H9 (cell line): ENCODE measurements at regions not wholly inside any gene's neighbourhood (a gene's known extent, or its start where the extent isn't known, plus 50 kb on each side); places are given as distances from the start of the nearest gene placed in this dataset.

ENCODE experiments used
- DNase-seq: peaks from one replicate; pipeline ENCODE4 v3.0.0-alpha.2; 2017
- H2AFZ ChIP-seq: one replicate; pipeline ENCODE4 v1.6.1; 2013; ENCODE audit warnings: mild to moderate bottlenecking, low read length, control low read depth, moderate library complexity
- H2AK5ac ChIP-seq: 2 replicates; pipeline ENCODE4 v1.6.1; 2013; ENCODE audit warnings: low read length, control low read depth, mixed read lengths; ENCODE audit not compliant: insufficient read length
- H2BK120ac ChIP-seq: one replicate; pipeline ENCODE4 v1.6.1; 2013; ENCODE audit warnings: low read depth, mild to moderate bottlenecking, low read length, control low read depth, inconsistent platforms; ENCODE audit not compliant: poor library complexity, severe bottlenecking
- H2BK12ac ChIP-seq: 2 replicates; pipeline ENCODE4 v1.6.1; 2013; ENCODE audit warnings: low read length, control low read depth, mixed read lengths, low read depth; ENCODE audit not compliant: insufficient read length
- H2BK15ac ChIP-seq: 2 replicates; pipeline ENCODE4 v1.6.1; 2013; ENCODE audit warnings: low read depth, low read length, control low read depth
- H2BK20ac ChIP-seq: one replicate; pipeline ENCODE4 v1.6.1; 2013; ENCODE audit warnings: low read depth, mild to moderate bottlenecking, low read length, control low read depth, inconsistent platforms; ENCODE audit not compliant: poor library complexity, severe bottlenecking
- H2BK5ac ChIP-seq: 2 replicates; pipeline ENCODE4 v1.6.1; 2013; ENCODE audit warnings: low read length, control low read depth, mixed read lengths; ENCODE audit not compliant: insufficient read length
- H3K14ac ChIP-seq: 2 replicates; pipeline ENCODE4 v1.6.1; 2013; ENCODE audit warnings: low read length, control low read depth; ENCODE audit not compliant: insufficient read depth
- H3K18ac ChIP-seq: 2 replicates; pipeline ENCODE4 v1.6.1; 2013; ENCODE audit warnings: low read depth, mild to moderate bottlenecking, mixed read lengths, low read length, control low read depth; ENCODE audit not compliant: insufficient read length
- H3K23ac ChIP-seq: 2 replicates; pipeline ENCODE4 v1.6.1; 2013; ENCODE audit warnings: low read length, control low read depth, mixed read lengths, low read depth; ENCODE audit not compliant: insufficient read length
- H3K23me2 ChIP-seq: 2 replicates; pipeline ENCODE4 v1.6.1; 2013; ENCODE audit warnings: low read depth, mild to moderate bottlenecking, mixed read lengths, low read length, control low read depth; ENCODE audit not compliant: insufficient read length, poor library complexity, severe bottlenecking
- H3K27ac ChIP-seq: 2 replicates; pipeline ENCODE4 v1.5.1; 2013; ENCODE audit warnings: low read length, control low read depth, mixed read lengths, low read depth; ENCODE audit not compliant: insufficient read length
- H3K27me3 ChIP-seq: 2 replicates; pipeline ENCODE4 v1.6.1; 2013; ENCODE audit warnings: low read length, control low read depth, inconsistent platforms; ENCODE audit not compliant: insufficient read depth
- H3K4ac ChIP-seq: 2 replicates; pipeline ENCODE4 v1.6.1; 2013; ENCODE audit warnings: low read depth, mild to moderate bottlenecking, control low read depth, inconsistent platforms, low read length, moderate library complexity
- H3K4me1 ChIP-seq: 2 replicates; pipeline ENCODE4 v1.6.1; 2013; ENCODE audit warnings: low read length, control low read depth, inconsistent platforms; ENCODE audit not compliant: insufficient read depth
- H3K4me2 ChIP-seq: 2 replicates; pipeline ENCODE4 v1.6.1; 2013; ENCODE audit warnings: low read length, control low read depth, mixed read lengths; ENCODE audit not compliant: insufficient read length, insufficient read depth
- H3K56ac ChIP-seq: 2 replicates; pipeline ENCODE4 v1.6.1; 2013; ENCODE audit warnings: low read depth, mild to moderate bottlenecking, mixed read lengths, low read length, control low read depth; ENCODE audit not compliant: insufficient read length
- H3K79me1 ChIP-seq: 2 replicates; pipeline ENCODE4 v1.6.1; 2013; ENCODE audit warnings: low read depth, mild to moderate bottlenecking, moderate library complexity, low read length, control low read depth, inconsistent platforms; ENCODE audit not compliant: insufficient read depth, poor library complexity, severe bottlenecking
- H3K79me2 ChIP-seq: 2 replicates; pipeline ENCODE4 v1.6.1; 2013; ENCODE audit warnings: low read length, control low read depth, inconsistent platforms; ENCODE audit not compliant: insufficient read depth
- H3K9ac ChIP-seq: 2 replicates; pipeline ENCODE4 v1.6.1; 2013; ENCODE audit warnings: low read length, control low read depth, mixed read lengths; ENCODE audit not compliant: insufficient read length; ENCODE audit errors: extremely low read depth
- H3K9me3 ChIP-seq: one replicate; pipeline ENCODE4 v1.6.1; 2013; ENCODE audit warnings: low read depth, low read length, inconsistent platforms; ENCODE audit not compliant: control insufficient read depth
- H3T11ph ChIP-seq: one replicate; pipeline ENCODE4 v1.6.1; 2013; ENCODE audit warnings: mild to moderate bottlenecking, low read length, control low read depth, inconsistent platforms
- H4K20me1 ChIP-seq: one replicate; pipeline ENCODE4 v1.6.1; 2013; ENCODE audit not compliant: control insufficient read depth, insufficient read length, insufficient read depth
- H4K5ac ChIP-seq: 2 replicates; pipeline ENCODE4 v1.6.1; 2013; ENCODE audit warnings: low read depth, mild to moderate bottlenecking, mixed read lengths, low read length, control low read depth; ENCODE audit not compliant: insufficient read length
- H4K8ac ChIP-seq: replicated peaks from 2 replicates; pipeline ENCODE4 v1.6.1; 2013; ENCODE audit warnings: low read length, control low read depth, mixed read lengths, low read depth; ENCODE audit not compliant: insufficient read length
- H4K91ac ChIP-seq: 2 replicates; pipeline ENCODE4 v1.6.1; 2013; ENCODE audit warnings: low read depth, mild to moderate bottlenecking, moderate library complexity, mixed read lengths, low read length, control low read depth; ENCODE audit not compliant: insufficient read length
- H3K27ac Mint-ChIP-seq, 3 experiments: 2 replicates in 2 of 3; 3 replicates in 1 of 3; pipeline ENCODE4 v1.8.0; 2020 to 2021; ENCODE audit warnings: mixed read lengths in 3 of 3, mild to moderate bottlenecking in 1 of 3, moderate library complexity in 1 of 3
- H3K27me3 Mint-ChIP-seq: 2 replicates; pipeline ENCODE4 v1.8.0; 2021; ENCODE audit warnings: low read depth, mild to moderate bottlenecking, moderate library complexity, mixed read lengths
- H3K36me3 Mint-ChIP-seq, 3 experiments: 2 replicates in 2 of 3; 3 replicates in 1 of 3; pipeline ENCODE4 v1.8.0; 2020 to 2021; ENCODE audit warnings: low read depth in 3 of 3, mixed read lengths in 3 of 3; ENCODE audit not compliant: insufficient read depth in 1 of 3
- H3K4me1 Mint-ChIP-seq, 2 experiments: 2 replicates each; pipeline ENCODE4 v1.8.0; 2020; ENCODE audit warnings: mixed read lengths in 2 of 2
- H3K4me3 Mint-ChIP-seq, 2 experiments: 2 replicates in 1 of 2; 3 replicates in 1 of 2; pipeline ENCODE4 v1.8.0; 2020 to 2021; ENCODE audit warnings: mild to moderate bottlenecking in 2 of 2, mixed read lengths in 2 of 2, moderate library complexity in 1 of 2
- H3K9me3 Mint-ChIP-seq, 2 experiments: 2 replicates in 1 of 2; 3 replicates in 1 of 2; pipeline ENCODE4 v1.8.0; 2020; ENCODE audit warnings: mild to moderate bottlenecking in 2 of 2, mixed read lengths in 2 of 2, moderate library complexity in 1 of 2
- WGBS: extraction: QIAGEN DNeasy Blood & Tissue Kit; methylation state at CpG from one replicate; pipeline ENCODE4 v1.1.7; 2013; ENCODE audit warnings: missing lambda C conversion rate, low lambda C conversion rate, mixed read lengths; ENCODE audit not compliant: insufficient read length; ENCODE audit errors: extremely low coverage; 5-methylcytosine and 5-hydroxymethylcytosine counted together
- TF ChIP-seq, protein P1 (sequence below): fragments of 200-600 bp; sonication (generic); conservative IDR thresholded peaks from 3 replicates; pipeline ENCODE4 v1.8.0; 2021; ENCODE audit warnings: antibody characterized with exemption, mild to moderate bottlenecking

GRCh38 chr13:77377016-77377415, 50.1 kb upstream of the MYCBP2 start:
- Histone ChIP-seq H3K23ac (no peak overlapping the region), H3K4me2 (no peak overlapping the region), H3K27me3 (no peaks in the 10 kb centered on the region; the same call in 1 of the 2 replicates), H2BK120ac (no peak overlapping the region), H3K14ac (no peak overlapping the region), H2BK5ac (no peak overlapping the region), H4K20me1 (no peaks in the 10 kb centered on the region), H2AFZ (no peak overlapping the region), H2BK20ac (no peak overlapping the region), H3K79me1 (no peaks in the 10 kb centered on the region), H3T11ph (no peak overlapping the region), H3K9me3 (no peaks in the 10 kb centered on the region), H2BK15ac (no peak overlapping the region), H3K27ac (no peak overlapping the region), H3K4ac (no peak overlapping the region), H4K5ac (no peak overlapping the region), H3K9ac (no peak overlapping the region), H3K18ac (no peak overlapping the region), H3K56ac (no peak overlapping the region), H4K8ac (no peak overlapping the region), H2BK12ac (no peak overlapping the region), H4K91ac (no peak overlapping the region), H3K4me1 (peaks cover 7% of the 10 kb centered on the region; the same call in 1 of the 2 replicates), H3K79me2 (no peaks in the 10 kb centered on the region), H2AK5ac (no peak overlapping the region), H3K23me2 (no peaks in the 10 kb centered on the region)
- peaks cover 31% of the 10 kb centered on the region in 2 experiments for H3K4me1 Mint-ChIP-seq
- no peaks in the 10 kb centered on the region; the same call in none of the 2 replicates for H3K27me3 Mint-ChIP-seq
- TF ChIP-seq, protein P1, sequence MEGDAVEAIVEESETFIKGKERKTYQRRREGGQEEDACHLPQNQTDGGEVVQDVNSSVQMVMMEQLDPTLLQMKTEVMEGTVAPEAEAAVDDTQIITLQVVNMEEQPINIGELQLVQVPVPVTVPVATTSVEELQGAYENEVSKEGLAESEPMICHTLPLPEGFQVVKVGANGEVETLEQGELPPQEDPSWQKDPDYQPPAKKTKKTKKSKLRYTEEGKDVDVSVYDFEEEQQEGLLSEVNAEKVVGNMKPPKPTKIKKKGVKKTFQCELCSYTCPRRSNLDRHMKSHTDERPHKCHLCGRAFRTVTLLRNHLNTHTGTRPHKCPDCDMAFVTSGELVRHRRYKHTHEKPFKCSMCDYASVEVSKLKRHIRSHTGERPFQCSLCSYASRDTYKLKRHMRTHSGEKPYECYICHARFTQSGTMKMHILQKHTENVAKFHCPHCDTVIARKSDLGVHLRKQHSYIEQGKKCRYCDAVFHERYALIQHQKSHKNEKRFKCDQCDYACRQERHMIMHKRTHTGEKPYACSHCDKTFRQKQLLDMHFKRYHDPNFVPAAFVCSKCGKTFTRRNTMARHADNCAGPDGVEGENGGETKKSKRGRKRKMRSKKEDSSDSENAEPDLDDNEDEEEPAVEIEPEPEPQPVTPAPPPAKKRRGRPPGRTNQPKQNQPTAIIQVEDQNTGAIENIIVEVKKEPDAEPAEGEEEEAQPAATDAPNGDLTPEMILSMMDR: no peak
- no peak for DNase-seq
- no CpG with 5 or more reads among the region's 1 CpG for WGBS
- no peaks in the 10 kb centered on the region for H3K36me3 Mint-ChIP-seq
- no peaks in the 10 kb centered on the region for H3K9me3 Mint-ChIP-seq
- no peak overlapping the region; a peak in 1 of 7 replicates for H3K27ac Mint-ChIP-seq
- no peak overlapping the region for H3K4me3 Mint-ChIP-seq
